HEK293 (cell line): ENCODE measurements at regions not wholly inside any gene's neighbourhood (a gene's known extent, or its start where the extent isn't known, plus 50 kb on each side); places are given as distances from the start of the nearest gene placed in this dataset.

Experiments
- CTCF ChIA-PET: fragments of 350-600 bp; formaldehyde crosslinking; extraction: SDS; loops from one replicate; lab custom pipeline; 2021; ENCODE audit warnings: antibody characterized with exemption; lab: Yijun Ruan, JAX
- POLR2A ChIA-PET: fragments of 300-600 bp; formaldehyde crosslinking; extraction: SDS; loops from one replicate; lab custom pipeline; 2020; ENCODE audit warnings: antibody characterized with exemption, inconsistent platforms; lab: Yijun Ruan, JAX
- H3K27ac ChIP-seq: fragments of 200-500 bp; sonication (Bioruptor generic); 2 replicates; pipeline ENCODE4 v1.5.1; 2014; ENCODE audit warnings: low read depth, low read length, control low read depth, inconsistent platforms; ENCODE audit errors: extremely low read depth
- H3K36me3 ChIP-seq, 2 experiments: fragments of 200-500 bp in 1 of 2; sonication (Bioruptor generic) in 1 of 2; 1 replicate in 1 of 2; 2 replicates in 1 of 2; pipeline ENCODE4 v1.5.1; 2014 to 2017; ENCODE audit warnings: inconsistent platforms in 2 of 2, low read length in 2 of 2; ENCODE audit not compliant: control insufficient read depth in 2 of 2, insufficient read depth in 1 of 2
- H3K4me1 ChIP-seq: fragments of 200-500 bp; sonication (Bioruptor generic); 2 replicates; pipeline ENCODE4 v1.5.1; 2014; ENCODE audit warnings: mild to moderate bottlenecking, low read length, inconsistent platforms; ENCODE audit not compliant: control insufficient read depth, insufficient read depth
- H3K4me3 ChIP-seq: 2 replicates; pipeline ENCODE4 v1.5.1; 2011; ENCODE audit warnings: low read depth, mild to moderate bottlenecking, control low read depth, low read length, moderate library complexity
- H3K9me3 ChIP-seq: fragments of 200-500 bp; sonication (Bioruptor generic); 2 replicates; pipeline ENCODE4 v1.5.1; 2014; ENCODE audit warnings: low read depth, low read length, inconsistent platforms; ENCODE audit not compliant: control insufficient read depth, insufficient read depth
- GLI4 ChIP-seq: fragments of 450-650 bp; formaldehyde crosslinking; IDR thresholded peaks from 2 replicates; pipeline ENCODE4 v1.5.1; 2016; ENCODE audit warnings: missing biosample characterization, missing genetic modification characterization
- PRDM1 ChIP-seq: fragments of 450-650 bp; formaldehyde crosslinking; IDR thresholded peaks from 2 replicates; pipeline ENCODE4; 2016; ENCODE audit warnings: missing biosample characterization, missing genetic modification characterization
- PRDM2 ChIP-seq: fragments of 450-650 bp; formaldehyde crosslinking; IDR thresholded peaks from 2 replicates; pipeline ENCODE4 v1.5.1; 2016; ENCODE audit warnings: missing biosample characterization, missing genetic modification characterization, borderline replicate concordance
- SALL2 ChIP-seq: fragments of 450-650 bp; formaldehyde crosslinking; IDR thresholded peaks from 2 replicates; pipeline ENCODE4 v1.5.0; 2017; ENCODE audit warnings: missing biosample characterization, mild to moderate bottlenecking, missing genetic modification characterization, borderline replicate concordance
- ZBTB17 ChIP-seq: fragments of 450-650 bp; formaldehyde crosslinking; IDR thresholded peaks from 2 replicates; pipeline ENCODE4 v1.5.1; 2016; ENCODE audit warnings: missing biosample characterization, missing genetic modification characterization
- ZBTB6 ChIP-seq: fragments of 450-650 bp; formaldehyde crosslinking; IDR thresholded peaks from 2 replicates; pipeline ENCODE4 v1.5.1; 2017; ENCODE audit warnings: missing biosample characterization, missing genetic modification characterization
- ZNF133 ChIP-seq: fragments of 450-650 bp; formaldehyde crosslinking; IDR thresholded peaks from 2 replicates; pipeline ENCODE4 v1.5.1; 2016; ENCODE audit warnings: missing biosample characterization, missing genetic modification characterization
- ZNF211 ChIP-seq: fragments of 450-650 bp; formaldehyde crosslinking; IDR thresholded peaks from 2 replicates; pipeline ENCODE4 v1.5.1; 2016; ENCODE audit warnings: low read depth, missing biosample characterization, missing genetic modification characterization
- ZNF398 ChIP-seq: fragments of 450-650 bp; formaldehyde crosslinking; IDR thresholded peaks from 2 replicates; pipeline ENCODE4 v1.5.1; 2017; ENCODE audit warnings: missing biosample characterization, missing genetic modification characterization
- ZNF426 ChIP-seq: fragments of 450-650 bp; formaldehyde crosslinking; IDR thresholded peaks from 2 replicates; pipeline ENCODE4 v1.5.1; 2017; ENCODE audit warnings: missing biosample characterization, missing genetic modification characterization, mild to moderate bottlenecking, inconsistent platforms, moderate library complexity
- ZNF449 ChIP-seq: fragments of 450-650 bp; formaldehyde crosslinking; IDR thresholded peaks from 2 replicates; pipeline ENCODE4 v1.5.1; 2017; ENCODE audit warnings: missing biosample characterization, mild to moderate bottlenecking, missing genetic modification characterization, moderate library complexity
- ZNF473 ChIP-seq: fragments of 450-650 bp; formaldehyde crosslinking; IDR thresholded peaks from 2 replicates; pipeline ENCODE4 v1.5.1; 2017; ENCODE audit warnings: missing biosample characterization, missing genetic modification characterization
- ZNF488 ChIP-seq: fragments of 450-650 bp; formaldehyde crosslinking; IDR thresholded peaks from 2 replicates; pipeline ENCODE4 v1.5.1; 2016; ENCODE audit warnings: missing biosample characterization, missing genetic modification characterization
- ZNF571 ChIP-seq: fragments of 450-650 bp; formaldehyde crosslinking; IDR thresholded peaks from 2 replicates; pipeline ENCODE4 v1.5.0; 2017; ENCODE audit warnings: missing biosample characterization, missing genetic modification characterization
- ZNF580 ChIP-seq: fragments of 450-650 bp; formaldehyde crosslinking; IDR thresholded peaks from 2 replicates; pipeline ENCODE4 v1.5.1; 2016; ENCODE audit warnings: missing biosample characterization, missing genetic modification characterization
- ZNF785 ChIP-seq: fragments of 450-650 bp; formaldehyde crosslinking; IDR thresholded peaks from 2 replicates; pipeline ENCODE4 v1.5.1; 2016; ENCODE audit warnings: missing biosample characterization, missing genetic modification characterization
- ZSCAN5A ChIP-seq: fragments of 450-650 bp; formaldehyde crosslinking; IDR thresholded peaks from 2 replicates; pipeline ENCODE4 v1.5.1; 2016; ENCODE audit warnings: missing biosample characterization, missing genetic modification characterization

- ChIA-PET POLR2A (no interaction called here), CTCF (no interaction called here)
- TF ChIP-seq ZBTB6 (tag by site-specific recombination): no peak
- TF ChIP-seq ZSCAN5A: no peak
- no peak for TF ChIP-seq ZNF398 (tag by site-specific recombination)
- no peak for TF ChIP-seq ZNF473 (tag by site-specific recombination)
- TF ChIP-seq ZNF785 (tag by site-specific recombination): no peak
- Histone ChIP-seq H3K4me3 (no peak overlapping the region), H3K36me3 (no peaks in the 10 kb centered on the region), H3K4me1 (no peaks in the 10 kb centered on the region), H3K27ac (no peak overlapping the region), H3K9me3 (no peaks in the 10 kb centered on the region)
Measured at GRCh38 chr5:2686321-2687124, 65.0 kb downstream of the IRX2 start.

GRCh38 chr5:2685651-2686272 is 65.7 kb downstream of the IRX2 start:
- Histone ChIP-seq H3K4me3 (no peak overlapping the region), H3K27ac (no peak overlapping the region), H3K4me1 (no peaks in the 10 kb centered on the region), H3K9me3 (no peaks in the 10 kb centered on the region), H3K36me3 (no peaks in the 10 kb centered on the region)
- ChIA-PET POLR2A (no interaction called here), CTCF (no interaction called here)
- TF ChIP-seq ZNF580: no peak
- no peak for TF ChIP-seq PRDM2 (tag by site-specific recombination)
- no peak for TF ChIP-seq ZNF449 (tag by site-specific recombination)
- TF ChIP-seq SALL2 (tag by site-specific recombination): no peak
- no peak for TF ChIP-seq GLI4 (tag by site-specific recombination)
- no peak for TF ChIP-seq PRDM1 (tag by site-specific recombination)
- no peak for TF ChIP-seq ZNF488 (tag by site-specific recombination)
- TF ChIP-seq ZNF426 (tag by site-specific recombination): no peak
- TF ChIP-seq ZNF133 (tag by site-specific recombination): no peak
- no peak for TF ChIP-seq ZNF211 (tag by site-specific recombination)
- no peak for TF ChIP-seq ZNF571 (tag by site-specific recombination)
- no peak for TF ChIP-seq ZBTB17
